ENCODE measurements at regions not wholly inside any gene's neighbourhood (a gene's known extent, or its start where the extent isn't known, plus 50 kb on each side); places are given as distances from the start of the nearest gene placed in this dataset.

- peak; percentile 9 for DNase-seq (ENCODE audit: low read depth)
Observed at GRCh38 chr15:94177112-94177511, 54.2 kb upstream of the MCTP2 start.

- no peak for DNase-seq (ENCODE audit: low read depth)
Observed at GRCh38 chr15:94175420-94175819, 55.9 kb upstream of the MCTP2 start.

- peak; percentile 62 for DNase-seq (ENCODE audit: low read depth)
Observed at GRCh38 chr15:94174399-94174802, 57.0 kb upstream of the MCTP2 start.

- DNase-seq (ENCODE audit: low read depth): no peak
Observed at GRCh38 chr15:94168250-94168649, 63.1 kb upstream of the MCTP2 start.

GRCh38 chr15:94164971-94165370 lies 66.4 kb upstream of the MCTP2 start:
- DNase-seq (ENCODE audit: low read depth): no peak

GRCh38 chr15:94164202-94164807 lies 67.1 kb upstream of the MCTP2 start:
- DNase-seq (ENCODE audit: low read depth): peak; percentile 37

GRCh38 chr15:94162939-94163338 lies 68.4 kb upstream of the MCTP2 start:
- no peak for DNase-seq (ENCODE audit: low read depth)

GRCh38 chr15:94154255-94154654 lies 77.1 kb upstream of the MCTP2 start:
- DNase-seq (ENCODE audit: low read depth): no peak

GRCh38 chr15:94145046-94145445 lies 86.3 kb upstream of the MCTP2 start:
- no peak for DNase-seq (ENCODE audit: low read depth)

GRCh38 chr15:94141802-94142201 lies 89.6 kb upstream of the MCTP2 start:
- no peak for DNase-seq (ENCODE audit: low read depth)

GRCh38 chr15:94135486-94136147 lies 95.7 kb upstream of the MCTP2 start:
- peak; percentile 3 for DNase-seq (ENCODE audit: low read depth)

- DNase-seq (ENCODE audit: low read depth): no peak
Observed at GRCh38 chr15:94131875-94132274, 99.5 kb upstream of the MCTP2 start.

- DNase-seq (ENCODE audit: low read depth): no peak
Observed at GRCh38 chr15:94130504-94130903, 100.9 kb upstream of the MCTP2 start.

- no peak for DNase-seq (ENCODE audit: low read depth)
Observed at GRCh38 chr15:94127006-94127405, 104.4 kb upstream of the MCTP2 start.

- no peak for DNase-seq (ENCODE audit: low read depth)
Observed at GRCh38 chr15:94125698-94126097, 105.7 kb upstream of the MCTP2 start.

GRCh38 chr15:94125156-94125555 lies 106.2 kb upstream of the MCTP2 start:
- peak; percentile 46 for DNase-seq (ENCODE audit: low read depth)

- no peak for DNase-seq (ENCODE audit: low read depth)
Observed at GRCh38 chr15:94122516-94122915, 108.8 kb upstream of the MCTP2 start.

GRCh38 chr15:94119923-94120775 lies 111.2 kb upstream of the MCTP2 start:
- peak; percentile 76 for DNase-seq (ENCODE audit: low read depth)

GRCh38 chr15:94119298-94119811 lies 112.0 kb upstream of the MCTP2 start:
- DNase-seq (ENCODE audit: low read depth): no peak

GRCh38 chr15:94110476-94111130 lies 120.8 kb upstream of the MCTP2 start:
- DNase-seq (ENCODE audit: low read depth): no peak

- DNase-seq (ENCODE audit: low read depth): no peak
Observed at GRCh38 chr15:94107652-94108051, 123.7 kb upstream of the MCTP2 start.

- no peak for DNase-seq (ENCODE audit: low read depth)
Observed at GRCh38 chr15:94105760-94106159, 125.6 kb upstream of the MCTP2 start.

Data from EH (cell line).